Ishikawa (cell line): ENCODE measurements at regions not wholly inside any gene's neighbourhood (a gene's known extent, or its start where the extent isn't known, plus 50 kb on each side); places are given as distances from the start of the nearest gene placed in this dataset.

Source experiments
- CREB1 ChIP-seq: IDR thresholded peaks from 2 replicates; pipeline ENCODE4 v1.6.1; 2012; ENCODE audit warnings: low read depth
- EP300 ChIP-seq: IDR thresholded peaks from 2 replicates; pipeline ENCODE4 v1.6.1; 2012; ENCODE audit warnings: borderline replicate concordance
- NFIC ChIP-seq: IDR thresholded peaks from 2 replicates; pipeline ENCODE4 v1.6.1; 2012
- RAD21 ChIP-seq: IDR thresholded peaks from 2 replicates; pipeline ENCODE4 v1.6.1; 2012; ENCODE audit warnings: low read depth
- REST ChIP-seq: IDR thresholded peaks from 2 replicates; pipeline ENCODE4 v1.6.1; 2012; ENCODE audit warnings: low read depth, mild to moderate bottlenecking
- TEAD4 ChIP-seq: IDR thresholded peaks from 2 replicates; pipeline ENCODE4 v1.6.1; 2012

DNA sequence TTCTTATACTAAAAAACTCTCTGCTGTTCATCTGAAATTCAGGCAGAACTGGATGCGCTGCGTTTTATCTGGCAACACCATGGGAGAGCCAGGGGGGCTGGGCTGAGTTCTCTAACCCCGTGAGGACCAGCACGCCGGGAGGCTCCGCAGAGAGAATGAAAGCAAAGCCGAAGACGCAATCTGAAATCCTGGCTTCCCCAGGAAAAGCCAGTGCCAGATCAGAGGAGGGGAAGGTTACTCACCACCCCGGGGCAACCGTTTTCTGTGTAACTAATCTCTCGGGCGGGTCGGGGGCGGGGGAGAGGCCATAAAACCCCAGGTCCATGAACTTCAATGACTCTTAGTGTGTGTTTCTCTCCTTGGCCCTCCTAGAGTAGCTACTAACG lies 99.4 kb downstream of the SHANK2 start:
- TF ChIP-seq REST (no peak), EP300 (no peak), RAD21 (no peak), CREB1 (no peak), TEAD4 (no peak), NFIC (no peak)
